Left lung (tissue), 4 donors: ENCODE measurements at regions not wholly inside any gene's neighbourhood (a gene's known extent, or its start where the extent isn't known, plus 50 kb on each side); places are given as distances from the start of the nearest gene placed in this dataset.

Experiments used
- ATAC-seq: fragments of 200-7000 bp; cut with Tn5 transposase; one replicate; pipeline ENCODE4 v1.9.1; 2020; ENCODE audit warnings: moderate library complexity
- DNase-seq, 4 donors: peaks; one replicate each; pipeline ENCODE4 v3.0.0-alpha.2; 2013 to 2020
- H3K27ac ChIP-seq, 2 donors: fragments of 200-600 bp; sonication (generic) in 1 of 2; one replicate each; pipeline versions ENCODE4 v1.5.0 to v1.8.0; 2020 to 2021
- H3K27me3 ChIP-seq, 2 donors: fragments of 200-600 bp; sonication (generic) in 1 of 2; one replicate each; pipeline versions ENCODE4 v1.5.0 to v1.8.0; 2020 to 2021
- H3K36me3 ChIP-seq, 2 donors: fragments of 200-600 bp; sonication (generic) in 1 of 2; one replicate each; pipeline versions ENCODE4 v1.5.0 to v1.8.0; 2020 to 2021
- H3K4me1 ChIP-seq, 2 donors: fragments of 200-600 bp; one replicate each; pipeline ENCODE4 v1.8.0; 2021
- H3K4me3 ChIP-seq, 2 donors: fragments of 200-600 bp; sonication (generic) in 1 of 2; one replicate each; pipeline versions ENCODE4 v1.5.0 to v1.8.0; 2020 to 2021; ENCODE audit warnings: mild to moderate bottlenecking in 1 of 2
- H3K9me3 ChIP-seq, 2 donors: fragments of 200-600 bp; sonication (generic) in 1 of 2; one replicate each; pipeline versions ENCODE4 v1.5.0 to v1.8.0; 2020 to 2021
- CTCF ChIP-seq, 2 donors: fragments of 200-600 bp; sonication (generic) in 1 of 2; IDR thresholded peaks; one replicate each; pipeline versions ENCODE4 v1.5.0 to v1.8.0; 2021; ENCODE audit warnings: antibody characterized with exemption in 2 of 2
- intact Hi-C, 2 donors: fragments of 100-400 bp; cut with DNase I; formaldehyde crosslinking; loops; one replicate each; pipeline versions ENCODE4 v1.11.2 to v1.14.2; 2022
- donor health status: DM: no; HTN: yes; CAD: no.
- donor health status: DM: no; HTN: no; CAD: no.

- no peak for ATAC-seq
- TF ChIP-seq CTCF (IDR thresholded peaks at IDR 0.05) = no peak
Observed at GRCh38 chr15:97876281-97876675, 84.2 kb upstream of the ARRDC4 start.

GRCh38 chr15:97881346-97881965, 79.0 kb upstream of the ARRDC4 start:
- Histone ChIP-seq H3K27me3 (peaks cover 0 to 4% of the 10 kb centered on the region in 2 donors), H3K27ac (no peak overlapping the region), H3K36me3 (no peaks in the 10 kb centered on the region), H3K4me3 (no peak overlapping the region), H3K9me3 (no peaks in the 10 kb centered on the region), H3K4me1 (no peaks in the 10 kb centered on the region)
- no peak for TF ChIP-seq CTCF (IDR thresholded peaks at IDR 0.05)
- intact Hi-C loops = no loop called here
- no peak for DNase-seq
- ATAC-seq = no peak

More at GRCh38 chr15:97876281-97876675, 84.2 kb upstream of the ARRDC4 start:
- no peaks in the 10 kb centered on the region for H3K9me3 ChIP-seq
- peaks cover 0 to 7% of the 10 kb centered on the region in 2 donors for H3K27me3 ChIP-seq
- H3K4me3 ChIP-seq = no peak overlapping the region
- no peak overlapping the region for H3K27ac ChIP-seq
- no peaks in the 10 kb centered on the region for H3K4me1 ChIP-seq
- no peaks in the 10 kb centered on the region for H3K36me3 ChIP-seq
- intact Hi-C loops = no loop called here
- DNase-seq = no peak

GRCh38 chr15:97884513-97885131, 75.9 kb upstream of the ARRDC4 start:
- DNase-seq (no peak), ATAC-seq (no peak)
- Histone ChIP-seq H3K27ac (no peak overlapping the region), H3K4me1 (no peaks in the 10 kb centered on the region), H3K27me3 (peaks cover 0 to 4% of the 10 kb centered on the region in 2 donors), H3K9me3 (no peaks in the 10 kb centered on the region), H3K4me3 (no peak overlapping the region), H3K36me3 (no peaks in the 10 kb centered on the region)
- intact Hi-C loops = no loop called here
- TF ChIP-seq CTCF (IDR thresholded peaks at IDR 0.05) = no peak

- ATAC-seq (no peak), DNase-seq (no peak)
- no peak overlapping the region for H3K4me3 ChIP-seq
- H3K27ac ChIP-seq = no peak overlapping the region
- TF ChIP-seq CTCF (IDR thresholded peaks at IDR 0.05) = no peak
- H3K4me1 ChIP-seq = no peaks in the 10 kb centered on the region
- no peaks in the 10 kb centered on the region for H3K36me3 ChIP-seq
- H3K9me3 ChIP-seq = no peaks in the 10 kb centered on the region
- intact Hi-C loops = no loop called here
- no peaks in the 10 kb centered on the region for H3K27me3 ChIP-seq
Observed at GRCh38 chr15:97890307-97890706, 70.2 kb upstream of the ARRDC4 start.

GRCh38 chr15:97892167-97892938, 68.2 kb upstream of the ARRDC4 start:
- DNase-seq = no peak
- no peak overlapping the region for H3K27ac ChIP-seq
- no peaks in the 10 kb centered on the region for H3K4me1 ChIP-seq
- no peaks in the 10 kb centered on the region for H3K27me3 ChIP-seq
- no peak overlapping the region for H3K4me3 ChIP-seq
- no peak for TF ChIP-seq CTCF (IDR thresholded peaks at IDR 0.05)
- intact Hi-C loops = no loop called here
- no peaks in the 10 kb centered on the region for H3K36me3 ChIP-seq
- ATAC-seq = no peak
- no peaks in the 10 kb centered on the region for H3K9me3 ChIP-seq
